Bronchial epithelial cell (primary cell): ENCODE measurements at regions not wholly inside any gene's neighbourhood (a gene's known extent, or its start where the extent isn't known, plus 50 kb on each side); places are given as distances from the start of the nearest gene placed in this dataset.
"Not testable (repeated sequence)": the region's sequence is repeated elsewhere in the genome, so short reads cannot be mapped to it uniquely, and the experiment has no call there.

ENCODE experiments used
- DNase-seq: peaks from one replicate; pipeline ENCODE4 v3.0.0-alpha.2; 2010; ENCODE audit warnings: low read depth
- FAIRE-seq: peaks from 2 replicates; lab custom pipeline; 2011; peaks lifted over from hg19 to GRCh38; lab: Jason Lieb, UNC
- H3K27me3 ChIP-seq: 2 replicates; pipeline ENCODE4 v1.5.1; 2011; ENCODE audit warnings: low read length; ENCODE audit not compliant: control insufficient read depth, insufficient read depth
- H3K36me3 ChIP-seq: 2 replicates; pipeline ENCODE4 v1.5.1; 2011; ENCODE audit warnings: low read length; ENCODE audit not compliant: control insufficient read depth, insufficient read depth
- H3K4me3 ChIP-seq: 2 replicates; pipeline ENCODE4 v1.5.1; 2011; ENCODE audit warnings: mild to moderate bottlenecking, low read depth, low read length, control low read depth
- TF ChIP-seq, protein P1 (sequence below): IDR thresholded peaks from 2 replicates; pipeline ENCODE4 v1.5.1; 2011; ENCODE audit warnings: mild to moderate bottlenecking, moderate library complexity, low read length, control low read depth, inconsistent platforms; ENCODE audit not compliant: insufficient read depth, severe bottlenecking

DNA sequence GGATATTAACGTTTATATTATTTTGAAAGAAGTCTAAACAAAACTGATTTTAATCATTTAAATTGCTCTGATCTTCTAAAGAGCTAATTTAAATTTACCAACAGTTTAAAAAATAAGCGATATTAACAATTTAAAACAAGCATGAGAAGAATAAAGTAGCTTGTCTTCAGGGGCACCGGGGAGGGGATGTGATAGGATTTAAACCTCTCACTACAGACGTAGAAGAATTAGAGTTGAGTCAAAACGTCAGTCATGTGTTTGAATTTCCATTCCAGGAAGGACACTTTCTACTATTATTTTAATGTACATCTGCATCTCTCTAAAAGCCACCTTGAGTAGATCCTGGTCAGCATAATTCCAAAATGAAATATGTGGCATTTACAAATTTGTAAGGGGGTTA, 58.2 kb upstream of the TPTE start:
- TF ChIP-seq, protein P1, sequence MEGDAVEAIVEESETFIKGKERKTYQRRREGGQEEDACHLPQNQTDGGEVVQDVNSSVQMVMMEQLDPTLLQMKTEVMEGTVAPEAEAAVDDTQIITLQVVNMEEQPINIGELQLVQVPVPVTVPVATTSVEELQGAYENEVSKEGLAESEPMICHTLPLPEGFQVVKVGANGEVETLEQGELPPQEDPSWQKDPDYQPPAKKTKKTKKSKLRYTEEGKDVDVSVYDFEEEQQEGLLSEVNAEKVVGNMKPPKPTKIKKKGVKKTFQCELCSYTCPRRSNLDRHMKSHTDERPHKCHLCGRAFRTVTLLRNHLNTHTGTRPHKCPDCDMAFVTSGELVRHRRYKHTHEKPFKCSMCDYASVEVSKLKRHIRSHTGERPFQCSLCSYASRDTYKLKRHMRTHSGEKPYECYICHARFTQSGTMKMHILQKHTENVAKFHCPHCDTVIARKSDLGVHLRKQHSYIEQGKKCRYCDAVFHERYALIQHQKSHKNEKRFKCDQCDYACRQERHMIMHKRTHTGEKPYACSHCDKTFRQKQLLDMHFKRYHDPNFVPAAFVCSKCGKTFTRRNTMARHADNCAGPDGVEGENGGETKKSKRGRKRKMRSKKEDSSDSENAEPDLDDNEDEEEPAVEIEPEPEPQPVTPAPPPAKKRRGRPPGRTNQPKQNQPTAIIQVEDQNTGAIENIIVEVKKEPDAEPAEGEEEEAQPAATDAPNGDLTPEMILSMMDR = no peak
- Histone ChIP-seq H3K4me3 (no peak overlapping the region), H3K27me3 (no peaks in the 10 kb centered on the region), H3K36me3 (no peaks in the 10 kb centered on the region)
- no peak for FAIRE-seq
- no peak for DNase-seq

GRCh38 chr21:10464975-10465374, 56.4 kb upstream of the TPTE start:
- no peaks in the 10 kb centered on the region for H3K36me3 ChIP-seq
- no peak for FAIRE-seq
- no peaks in the 10 kb centered on the region for H3K27me3 ChIP-seq
- H3K4me3 ChIP-seq = no peak overlapping the region
- TF ChIP-seq, protein P1 = no peak
- DNase-seq = no peak

DNA sequence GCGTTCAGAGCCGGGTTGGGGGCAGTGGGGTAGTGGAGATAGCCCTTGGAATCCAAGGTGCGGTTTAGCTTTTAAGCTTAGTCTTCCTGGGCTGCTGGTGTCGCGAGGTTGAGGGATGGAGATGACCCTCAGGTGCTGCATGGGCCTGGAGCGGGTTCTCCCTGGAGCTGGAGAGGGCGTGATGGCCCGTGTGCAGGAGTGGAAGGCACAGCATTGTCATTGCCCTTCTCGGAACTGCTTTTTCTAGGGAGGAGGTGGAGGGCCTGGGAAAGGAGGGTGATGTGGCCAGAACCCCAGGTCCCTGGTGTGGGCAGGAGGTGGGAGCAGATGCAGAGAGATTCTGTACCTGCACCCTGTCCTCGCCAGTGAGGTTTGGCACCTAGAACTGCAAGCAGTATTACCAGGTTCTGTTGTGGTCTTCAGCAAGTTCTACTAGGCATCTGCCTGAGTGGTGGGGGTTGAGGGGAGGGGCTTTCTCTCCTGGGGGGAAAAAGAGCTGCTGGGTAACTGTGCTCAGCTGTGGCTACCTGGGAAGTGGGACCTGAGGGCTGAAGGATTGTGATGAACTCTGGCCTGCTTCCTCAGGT, 55.8 kb upstream of the TPTE start:
- not testable (repeated sequence) for H3K4me3 ChIP-seq, DNase-seq, H3K27me3 ChIP-seq, H3K36me3 ChIP-seq, FAIRE-seq

GRCh38 chr21:10466200-10466599, 55.2 kb upstream of the TPTE start:
- DNase-seq (no peak), FAIRE-seq (no peak)
- Histone ChIP-seq H3K36me3 (no peaks in the 10 kb centered on the region), H3K27me3 (no peaks in the 10 kb centered on the region), H3K4me3 (no peak overlapping the region)
- TF ChIP-seq, protein P1 = no peak
